GM20000 (cell line): ENCODE measurements at regions not wholly inside any gene's neighbourhood (a gene's known extent, or its start where the extent isn't known, plus 50 kb on each side); places are given as distances from the start of the nearest gene placed in this dataset.
"Not testable (repeated sequence)": the region's sequence is repeated elsewhere in the genome, so short reads cannot be mapped to it uniquely, and the experiment has no call there.

Experiments
- DNase-seq: peaks from one replicate; pipeline ENCODE4 v3.0.0; 2012; ENCODE audit warnings: low spot score
- CTCF ChIP-seq: IDR thresholded peaks from 2 replicates; pipeline ENCODE4 v1.5.1; 2012; ENCODE audit warnings: mild to moderate bottlenecking, control low read depth; ENCODE audit errors: extremely low read depth, missing control alignments

GRCh38 chr2:183536290-183536689 lies 412.0 kb downstream of the NUP35 start:
- no peak for TF ChIP-seq CTCF
- no peak for DNase-seq

GRCh38 chr2:183536714-183537113 lies 412.5 kb downstream of the NUP35 start:
- no peak for TF ChIP-seq CTCF
- no peak for DNase-seq

GRCh38 chr2:183541766-183542165 lies 417.5 kb downstream of the NUP35 start:
- DNase-seq: no peak
- TF ChIP-seq CTCF: no peak

GRCh38 chr2:183542606-183543005 lies 418.4 kb downstream of the NUP35 start:
- no peak for TF ChIP-seq CTCF

GRCh38 chr2:183543222-183543621 lies 419.0 kb downstream of the NUP35 start:
- DNase-seq: no peak
- TF ChIP-seq CTCF: no peak

More at GRCh38 chr2:183542606-183543005, 418.4 kb downstream of the NUP35 start:
- DNase-seq: no peak

- peak; percentile 38 for DNase-seq
- no peak for TF ChIP-seq CTCF
Measured at GRCh38 chr2:183543731-183544130, 419.5 kb downstream of the NUP35 start.

GRCh38 chr2:183546560-183547350 lies 422.5 kb downstream of the NUP35 start:
- not testable (repeated sequence) for DNase-seq

- DNase-seq: no peak
- no peak for TF ChIP-seq CTCF
Measured at GRCh38 chr2:183552716-183553115, 428.5 kb downstream of the NUP35 start.
